ENCODE measurements at regions not wholly inside any gene's neighbourhood (a gene's known extent, or its start where the extent isn't known, plus 50 kb on each side); places are given as distances from the start of the nearest gene placed in this dataset.

DNA sequence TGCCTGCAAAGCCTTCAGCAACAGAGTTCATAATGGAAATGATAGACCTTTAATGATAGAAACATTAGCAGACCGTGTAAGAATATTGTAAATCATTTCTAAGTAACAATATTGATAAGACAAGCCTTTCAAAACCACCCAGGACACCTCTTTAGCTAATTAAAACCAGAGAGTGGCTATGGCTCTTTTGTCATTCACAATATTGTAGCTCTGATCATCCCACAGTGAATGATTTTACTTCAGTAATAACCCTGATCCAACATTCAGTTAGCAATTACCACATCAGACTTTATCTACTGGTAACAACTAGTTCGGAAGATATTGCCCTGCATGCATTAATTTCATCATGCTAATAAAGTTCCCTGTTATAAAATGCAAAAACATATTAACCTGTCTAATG, 432.6 kb downstream of the DTWD2 start:
- TF ChIP-seq, protein P1, sequence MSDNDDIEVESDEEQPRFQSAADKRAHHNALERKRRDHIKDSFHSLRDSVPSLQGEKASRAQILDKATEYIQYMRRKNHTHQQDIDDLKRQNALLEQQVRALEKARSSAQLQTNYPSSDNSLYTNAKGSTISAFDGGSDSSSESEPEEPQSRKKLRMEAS (CRISPR knock-in tag; IDR thresholded peaks at IDR 0.05), result no peak
- no peak for TF ChIP-seq PRRX2 (CRISPR knock-in tag; IDR thresholded peaks at IDR 0.05)
- TF ChIP-seq CREB1 (CRISPR knock-in tag; IDR thresholded peaks at IDR 0.05), result no peak
- TF ChIP-seq, protein P2, sequence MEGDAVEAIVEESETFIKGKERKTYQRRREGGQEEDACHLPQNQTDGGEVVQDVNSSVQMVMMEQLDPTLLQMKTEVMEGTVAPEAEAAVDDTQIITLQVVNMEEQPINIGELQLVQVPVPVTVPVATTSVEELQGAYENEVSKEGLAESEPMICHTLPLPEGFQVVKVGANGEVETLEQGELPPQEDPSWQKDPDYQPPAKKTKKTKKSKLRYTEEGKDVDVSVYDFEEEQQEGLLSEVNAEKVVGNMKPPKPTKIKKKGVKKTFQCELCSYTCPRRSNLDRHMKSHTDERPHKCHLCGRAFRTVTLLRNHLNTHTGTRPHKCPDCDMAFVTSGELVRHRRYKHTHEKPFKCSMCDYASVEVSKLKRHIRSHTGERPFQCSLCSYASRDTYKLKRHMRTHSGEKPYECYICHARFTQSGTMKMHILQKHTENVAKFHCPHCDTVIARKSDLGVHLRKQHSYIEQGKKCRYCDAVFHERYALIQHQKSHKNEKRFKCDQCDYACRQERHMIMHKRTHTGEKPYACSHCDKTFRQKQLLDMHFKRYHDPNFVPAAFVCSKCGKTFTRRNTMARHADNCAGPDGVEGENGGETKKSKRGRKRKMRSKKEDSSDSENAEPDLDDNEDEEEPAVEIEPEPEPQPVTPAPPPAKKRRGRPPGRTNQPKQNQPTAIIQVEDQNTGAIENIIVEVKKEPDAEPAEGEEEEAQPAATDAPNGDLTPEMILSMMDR (IDR thresholded peaks at IDR 0.05), result no peak
- TF ChIP-seq ELF4 (CRISPR knock-in tag; IDR thresholded peaks at IDR 0.05; ENCODE audit: low read depth), result no peak
- TF ChIP-seq NFYB (CRISPR knock-in tag; conservative IDR thresholded peaks at IDR 0.05; ENCODE audit: low read depth), result no peak
